ENCODE measurements at regions not wholly inside any gene's neighbourhood (a gene's known extent, or its start where the extent isn't known, plus 50 kb on each side); places are given as distances from the start of the nearest gene placed in this dataset.
"Not testable (repeated sequence)": the region's sequence is repeated elsewhere in the genome, so short reads cannot be mapped to it uniquely, and the experiment has no call there.

DNA sequence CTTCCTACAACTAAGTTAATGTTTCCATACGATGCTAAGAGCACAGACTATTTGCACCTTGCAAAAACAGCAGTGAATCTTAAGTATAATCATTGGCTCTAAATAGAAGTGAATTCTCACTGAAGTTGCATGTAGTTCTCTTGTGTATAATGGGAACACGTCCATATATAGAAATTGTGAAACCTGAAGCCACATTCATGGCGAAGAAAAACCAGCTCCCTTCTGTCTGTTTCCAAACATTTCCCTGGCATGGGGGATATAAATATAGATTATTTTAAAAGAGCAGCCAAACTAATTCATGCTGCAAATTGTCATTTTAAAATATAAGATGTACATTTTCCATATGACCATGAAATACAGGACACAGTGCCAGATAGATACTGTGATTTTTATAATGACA, 71.1 kb downstream of the TRAM1L1 start:
- TF ChIP-seq, protein P1, sequence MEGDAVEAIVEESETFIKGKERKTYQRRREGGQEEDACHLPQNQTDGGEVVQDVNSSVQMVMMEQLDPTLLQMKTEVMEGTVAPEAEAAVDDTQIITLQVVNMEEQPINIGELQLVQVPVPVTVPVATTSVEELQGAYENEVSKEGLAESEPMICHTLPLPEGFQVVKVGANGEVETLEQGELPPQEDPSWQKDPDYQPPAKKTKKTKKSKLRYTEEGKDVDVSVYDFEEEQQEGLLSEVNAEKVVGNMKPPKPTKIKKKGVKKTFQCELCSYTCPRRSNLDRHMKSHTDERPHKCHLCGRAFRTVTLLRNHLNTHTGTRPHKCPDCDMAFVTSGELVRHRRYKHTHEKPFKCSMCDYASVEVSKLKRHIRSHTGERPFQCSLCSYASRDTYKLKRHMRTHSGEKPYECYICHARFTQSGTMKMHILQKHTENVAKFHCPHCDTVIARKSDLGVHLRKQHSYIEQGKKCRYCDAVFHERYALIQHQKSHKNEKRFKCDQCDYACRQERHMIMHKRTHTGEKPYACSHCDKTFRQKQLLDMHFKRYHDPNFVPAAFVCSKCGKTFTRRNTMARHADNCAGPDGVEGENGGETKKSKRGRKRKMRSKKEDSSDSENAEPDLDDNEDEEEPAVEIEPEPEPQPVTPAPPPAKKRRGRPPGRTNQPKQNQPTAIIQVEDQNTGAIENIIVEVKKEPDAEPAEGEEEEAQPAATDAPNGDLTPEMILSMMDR (IDR thresholded peaks at IDR 0.05; ENCODE audit: unreplicated experiment) = no peak
- H3K4me1 Mint-ChIP-seq = no peaks in the 10 kb centered on the region
- no peaks in the 10 kb centered on the region for H3K27me3 Mint-ChIP-seq (ENCODE audit: low read depth)
- H3K4me3 Mint-ChIP-seq = no peak overlapping the region
- DNase-seq (ENCODE audit: low spot score in 2 of 2, unreplicated experiment in 2 of 2) = no peak
- no peaks in the 10 kb centered on the region for H3K9me3 Mint-ChIP-seq
- no peaks in the 10 kb centered on the region for H3K36me3 Mint-ChIP-seq
- H3K27ac Mint-ChIP-seq = no peak overlapping the region

DNA sequence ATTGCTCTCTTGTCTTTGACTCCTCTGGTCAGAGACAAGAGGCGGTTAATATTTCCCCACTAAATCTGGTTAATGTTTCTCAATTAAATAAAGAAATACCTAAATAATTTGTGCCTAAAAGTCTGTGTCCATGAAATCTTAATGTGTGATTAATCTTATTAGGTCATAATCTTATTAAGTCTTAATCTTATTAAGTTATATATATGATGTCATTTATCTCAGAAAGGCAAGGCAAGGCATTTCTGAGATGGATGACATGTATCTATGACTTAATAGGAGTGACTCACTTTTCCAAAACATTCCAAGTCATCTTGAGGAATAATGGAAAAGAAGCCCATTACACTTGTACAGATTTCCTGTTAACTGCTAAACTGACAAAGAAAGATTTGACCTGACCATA, 74.7 kb downstream of the TRAM1L1 start:
- H3K4me1 Mint-ChIP-seq = no peaks in the 10 kb centered on the region
- H3K9me3 Mint-ChIP-seq = peaks cover 9% of the 10 kb centered on the region
- no peak overlapping the region for H3K27ac Mint-ChIP-seq
- no peak for DNase-seq (ENCODE audit: low spot score in 2 of 2, unreplicated experiment in 2 of 2)
- no peaks in the 10 kb centered on the region for H3K36me3 Mint-ChIP-seq
- no peaks in the 10 kb centered on the region for H3K27me3 Mint-ChIP-seq (ENCODE audit: low read depth)
- no peak overlapping the region for H3K4me3 Mint-ChIP-seq
- TF ChIP-seq, protein P1 (IDR thresholded peaks at IDR 0.05; ENCODE audit: unreplicated experiment) = no peak

DNA sequence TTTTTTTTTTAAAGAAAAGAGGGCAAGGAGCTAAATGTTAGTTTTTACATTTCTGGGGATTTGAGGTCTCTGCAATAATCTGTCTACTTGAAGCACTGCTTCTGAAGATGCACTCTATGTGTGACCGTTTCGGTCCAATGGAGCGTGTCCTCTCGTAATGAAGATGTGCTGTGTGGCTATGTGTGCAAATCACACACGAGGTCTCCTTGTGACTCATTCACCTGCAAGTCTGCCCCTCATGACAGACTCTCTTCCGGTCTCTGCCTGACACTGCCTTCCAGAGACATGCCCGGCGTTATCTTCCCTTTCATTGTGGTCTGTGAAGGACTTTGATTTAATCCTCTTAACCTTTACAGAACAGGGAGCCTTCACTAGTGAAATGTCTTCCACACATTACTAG, 84.3 kb downstream of the TRAM1L1 start:
- no peak overlapping the region for H3K4me3 Mint-ChIP-seq
- peaks cover 2% of the 10 kb centered on the region for H3K27me3 Mint-ChIP-seq (ENCODE audit: low read depth)
- no peaks in the 10 kb centered on the region for H3K4me1 Mint-ChIP-seq
- H3K9me3 Mint-ChIP-seq = no peaks in the 10 kb centered on the region
- DNase-seq (ENCODE audit: low spot score in 2 of 2, unreplicated experiment in 2 of 2) = no peak
- TF ChIP-seq, protein P1 (IDR thresholded peaks at IDR 0.05; ENCODE audit: unreplicated experiment) = no peak
- no peak overlapping the region for H3K27ac Mint-ChIP-seq
- no peaks in the 10 kb centered on the region for H3K36me3 Mint-ChIP-seq

DNA sequence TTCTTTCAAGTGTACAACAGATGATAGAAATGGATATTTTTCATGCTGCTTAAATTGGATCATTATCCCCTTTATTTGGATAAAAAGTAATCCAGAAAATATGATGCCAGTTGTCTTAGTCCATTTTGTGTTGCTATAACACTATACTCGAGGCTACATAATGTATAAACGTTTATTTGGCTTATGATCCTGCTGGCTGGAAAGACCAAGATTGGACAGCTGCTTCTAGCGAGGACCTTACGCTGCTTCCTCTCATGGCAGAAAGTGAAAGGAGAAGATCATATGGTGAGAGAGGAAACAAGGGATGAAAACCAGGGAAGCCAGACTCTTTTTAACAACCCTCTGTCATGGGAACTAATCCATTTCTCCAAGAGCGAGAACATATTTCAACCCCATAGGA, 102.7 kb downstream of the TRAM1L1 start:
- Mint-ChIP-seq H3K4me1 (peaks cover 22% of the 10 kb centered on the region), H3K27ac (no peak overlapping the region), H3K4me3 (no peak overlapping the region), H3K27me3 (ENCODE audit: low read depth) (no peaks in the 10 kb centered on the region), H3K9me3 (peaks cover 13% of the 10 kb centered on the region), H3K36me3 (no peaks in the 10 kb centered on the region)
- TF ChIP-seq, protein P1 (IDR thresholded peaks at IDR 0.05; ENCODE audit: unreplicated experiment) = no peak
- no peak for DNase-seq (ENCODE audit: low spot score in 2 of 2, unreplicated experiment in 2 of 2)

DNA sequence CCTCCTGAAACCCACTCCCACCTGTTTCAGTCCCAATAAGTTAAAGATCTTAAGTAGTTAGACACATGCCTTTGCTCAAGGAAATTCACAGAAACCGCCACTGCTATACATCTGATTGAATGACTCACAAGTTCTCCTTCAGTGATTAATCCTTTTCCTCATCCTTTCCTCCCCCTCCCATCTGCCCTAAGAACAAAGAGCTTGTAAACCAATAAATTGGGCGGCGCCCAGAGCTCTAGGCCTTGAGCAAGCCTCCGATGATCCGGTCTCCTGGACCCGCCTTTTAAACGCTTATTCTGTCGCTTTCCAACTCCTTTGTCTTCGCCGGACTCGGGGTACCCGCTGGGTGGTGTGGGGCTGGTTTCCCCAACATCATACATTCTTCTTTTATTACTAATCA, 104.9 kb downstream of the TRAM1L1 start:
- not testable (repeated sequence) for H3K27me3 Mint-ChIP-seq (ENCODE audit: low read depth); H3K9me3 Mint-ChIP-seq; H3K36me3 Mint-ChIP-seq; H3K4me3 Mint-ChIP-seq
- H3K4me1 Mint-ChIP-seq = peaks cover 27% of the 10 kb centered on the region
- DNase-seq (ENCODE audit: low spot score in 2 of 2, unreplicated experiment in 2 of 2) = peak in 1 of 2 experiments; percentile 43
- peak overlapping the region; percentile 86 for H3K27ac Mint-ChIP-seq

DNA sequence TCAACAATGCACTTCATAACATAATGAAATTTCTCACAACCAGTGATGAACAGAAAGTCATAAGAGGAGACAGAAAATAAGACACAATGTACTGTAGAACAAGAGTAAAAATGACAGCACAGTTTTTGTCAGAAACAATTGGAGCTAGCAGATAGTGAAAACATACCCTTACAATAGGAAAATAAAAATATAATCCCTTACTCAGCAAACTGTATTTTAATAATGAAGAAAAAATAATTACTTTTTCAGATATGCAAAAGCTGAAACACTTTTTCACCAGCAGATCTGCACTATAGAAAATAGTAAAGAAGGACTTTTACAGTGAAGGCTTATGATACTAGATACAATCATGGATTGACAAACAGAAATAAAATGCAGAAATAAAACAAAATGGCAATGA, 126.3 kb downstream of the TRAM1L1 start:
- Mint-ChIP-seq H3K9me3 (no peaks in the 10 kb centered on the region), H3K27me3 (ENCODE audit: low read depth) (peaks cover 7% of the 10 kb centered on the region), H3K36me3 (no peaks in the 10 kb centered on the region), H3K4me3 (no peak overlapping the region), H3K4me1 (no peaks in the 10 kb centered on the region), H3K27ac (no peak overlapping the region)
- no peak for DNase-seq (ENCODE audit: low spot score in 2 of 2, unreplicated experiment in 2 of 2)
- TF ChIP-seq, protein P1 (IDR thresholded peaks at IDR 0.05; ENCODE audit: unreplicated experiment) = no peak
